ENCODE measurements at regions not wholly inside any gene's neighbourhood (a gene's known extent, or its start where the extent isn't known, plus 50 kb on each side); places are given as distances from the start of the nearest gene placed in this dataset.

DNA sequence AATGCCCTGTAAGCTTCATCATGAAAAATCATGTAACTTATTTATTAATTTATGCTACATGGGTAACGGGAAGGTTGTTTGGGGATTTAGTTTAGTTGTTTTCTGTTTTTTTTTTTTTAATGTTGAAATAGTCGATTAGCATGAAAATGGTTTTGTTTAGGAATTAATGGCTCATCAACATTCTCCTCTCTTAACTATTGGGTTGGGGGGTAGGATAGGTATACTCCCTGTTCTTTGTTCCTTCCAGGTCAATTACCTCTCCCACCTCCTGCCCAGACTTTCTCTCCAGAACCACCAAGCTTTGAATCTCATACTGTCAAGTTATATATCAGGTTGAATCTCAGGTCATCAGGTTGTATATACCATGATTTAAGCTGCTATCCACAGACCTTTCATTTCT is 568.7 kb upstream of the DSEL start:
- Histone ChIP-seq H3K36me3 (ENCODE audit: insufficient read depth, low read length) (no peaks in the 10 kb centered on the region), H3K27ac (ENCODE audit: low read depth, low read length) (no peak overlapping the region), H3K4me1 (ENCODE audit: insufficient read depth, low read length) (no peaks in the 10 kb centered on the region), H3K9me3 (ENCODE audit: control insufficient read depth in 1 of 2, low read length in 2 of 2) (no peaks in the 10 kb centered on the region), H3K4me3 (ENCODE audit: low read length in 2 of 2) (no peak overlapping the region), H3K27me3 (ENCODE audit: insufficient read depth, low read length) (no peaks in the 10 kb centered on the region)
- intact Hi-C loops (cut with micrococcal nuclease): no loop called here
- Mint-ChIP-seq H3K27ac (no peak overlapping the region), H3K36me3 (no peaks in the 10 kb centered on the region), H3K4me1 (no peaks in the 10 kb centered on the region), H3K27me3 (no peaks in the 10 kb centered on the region), H3K4me3 (no peak overlapping the region), H3K9me3 (no peaks in the 10 kb centered on the region)
- ChIA-PET CTCF (ENCODE audit: partially characterized antibody) (no interaction called here), POLR2A (ENCODE audit: partially characterized antibody) (no interaction called here)
- no peak for DNase-seq

DNA sequence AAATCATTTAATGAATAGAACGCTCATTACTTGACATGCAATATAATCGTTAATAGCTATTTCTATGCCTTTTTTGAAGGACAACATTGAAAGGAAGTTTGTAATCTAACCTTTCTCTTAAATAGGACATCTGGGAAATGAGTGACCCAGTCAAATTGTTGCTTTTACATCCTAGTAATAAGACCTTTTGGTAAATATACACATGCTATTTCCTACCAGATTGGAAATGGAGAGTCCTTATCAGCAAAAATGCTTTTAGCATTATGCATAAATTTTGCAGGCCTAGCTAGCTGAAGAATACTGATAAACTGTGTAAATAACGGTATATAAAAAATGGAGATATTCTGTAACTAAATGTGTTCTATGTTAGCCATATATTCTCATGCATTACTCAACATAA is 567.3 kb upstream of the DSEL start:
- no peaks in the 10 kb centered on the region for H3K27me3 Mint-ChIP-seq
- H3K36me3 ChIP-seq (ENCODE audit: insufficient read depth, low read length): no peaks in the 10 kb centered on the region
- CTCF ChIA-PET (ENCODE audit: partially characterized antibody): no interaction called here
- H3K36me3 Mint-ChIP-seq: no peaks in the 10 kb centered on the region
- no peak for DNase-seq
- H3K4me1 Mint-ChIP-seq: no peaks in the 10 kb centered on the region
- no peaks in the 10 kb centered on the region for H3K4me1 ChIP-seq (ENCODE audit: insufficient read depth, low read length)
- no peak overlapping the region for H3K27ac ChIP-seq (ENCODE audit: low read depth, low read length)
- H3K9me3 ChIP-seq (ENCODE audit: control insufficient read depth in 1 of 2, low read length in 2 of 2): no peaks in the 10 kb centered on the region
- POLR2A ChIA-PET (ENCODE audit: partially characterized antibody): no interaction called here
- no peak overlapping the region for H3K4me3 Mint-ChIP-seq
- no peak overlapping the region for H3K4me3 ChIP-seq (ENCODE audit: low read length in 2 of 2)
- no peaks in the 10 kb centered on the region for H3K9me3 Mint-ChIP-seq
- intact Hi-C loops (cut with micrococcal nuclease): loop anchor here (5.0 kb wide), 1 partner anchor 51 kb away; no protein-coding TSS in a partner anchor
- H3K27me3 ChIP-seq (ENCODE audit: insufficient read depth, low read length): no peaks in the 10 kb centered on the region
- H3K27ac Mint-ChIP-seq: no peak overlapping the region

DNA sequence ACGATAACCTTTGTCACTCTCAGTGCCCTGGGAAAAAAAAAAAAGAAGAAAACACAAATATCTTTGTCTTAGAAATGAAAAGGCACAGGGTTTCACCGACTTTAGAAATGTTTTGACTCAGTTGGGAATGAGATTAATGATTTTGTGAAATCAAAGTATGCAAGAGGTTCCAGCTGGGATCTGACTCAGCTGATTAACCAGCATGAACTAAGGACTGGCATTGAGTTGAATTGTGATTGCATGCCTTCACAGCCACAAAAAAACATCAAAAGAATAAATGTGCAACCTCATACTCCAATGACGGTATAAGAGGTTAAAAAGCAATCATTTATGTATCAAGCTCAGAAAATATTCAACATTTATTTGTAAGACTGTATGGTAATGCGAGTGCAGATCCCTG is 566.6 kb upstream of the DSEL start:
- H3K36me3 ChIP-seq (ENCODE audit: insufficient read depth, low read length): no peaks in the 10 kb centered on the region
- Mint-ChIP-seq H3K4me1 (no peaks in the 10 kb centered on the region), H3K27ac (no peak overlapping the region), H3K9me3 (peaks cover 0 to 1% (median 0%) of the 10 kb centered on the region in 8 donors), H3K36me3 (no peaks in the 10 kb centered on the region), H3K4me3 (no peak overlapping the region), H3K27me3 (no peaks in the 10 kb centered on the region)
- H3K9me3 ChIP-seq (ENCODE audit: control insufficient read depth in 1 of 2, low read length in 2 of 2): no peaks in the 10 kb centered on the region
- intact Hi-C loops (cut with micrococcal nuclease): loop anchor here (5.0 kb wide), 1 partner anchor 51 kb away; no protein-coding TSS in a partner anchor
- no peak for DNase-seq
- POLR2A ChIA-PET (ENCODE audit: partially characterized antibody): no interaction called here
- no peak overlapping the region for H3K27ac ChIP-seq (ENCODE audit: low read depth, low read length)
- H3K27me3 ChIP-seq (ENCODE audit: insufficient read depth, low read length): no peaks in the 10 kb centered on the region
- CTCF ChIA-PET (ENCODE audit: partially characterized antibody): no interaction called here
- no peak overlapping the region for H3K4me3 ChIP-seq (ENCODE audit: low read length in 2 of 2)
- H3K4me1 ChIP-seq (ENCODE audit: insufficient read depth, low read length): no peaks in the 10 kb centered on the region

DNA sequence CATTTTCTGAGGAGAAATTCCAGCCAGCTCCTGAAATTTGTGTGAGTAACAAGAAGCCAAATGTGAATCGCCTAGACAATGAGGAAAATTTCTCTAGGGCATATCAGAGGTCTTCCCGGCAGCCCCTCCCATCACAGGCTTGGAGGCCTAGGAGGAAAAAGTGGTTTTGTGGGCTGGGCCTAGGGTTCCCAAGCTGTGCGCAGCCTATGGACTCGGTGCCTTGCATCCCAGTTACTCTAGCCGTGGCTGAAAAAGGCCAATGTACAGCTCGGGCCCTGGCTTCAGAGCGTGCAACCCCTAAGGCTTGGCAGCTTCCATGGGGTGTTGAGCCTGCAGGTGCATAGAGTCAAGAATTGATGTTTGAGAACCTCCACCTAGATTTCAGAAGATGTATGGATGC is 556.2 kb upstream of the DSEL start:
- Mint-ChIP-seq H3K4me3 (no peak overlapping the region), H3K36me3 (no peaks in the 10 kb centered on the region), H3K9me3 (peaks cover 0 to 8% (median 2%) of the 10 kb centered on the region in 8 donors), H3K27me3 (no peaks in the 10 kb centered on the region), H3K27ac (no peak overlapping the region), H3K4me1 (no peaks in the 10 kb centered on the region)
- H3K36me3 ChIP-seq (ENCODE audit: insufficient read depth, low read length): no peaks in the 10 kb centered on the region
- H3K27ac ChIP-seq (ENCODE audit: low read depth, low read length): no peak overlapping the region
- intact Hi-C loops (cut with micrococcal nuclease): no loop called here
- H3K4me1 ChIP-seq (ENCODE audit: insufficient read depth, low read length): no peaks in the 10 kb centered on the region
- no peak for DNase-seq
- ChIA-PET POLR2A (ENCODE audit: partially characterized antibody) (no interaction called here), CTCF (ENCODE audit: partially characterized antibody) (no interaction called here)
- no peaks in the 10 kb centered on the region for H3K27me3 ChIP-seq (ENCODE audit: insufficient read depth, low read length)
- no peaks in the 10 kb centered on the region for H3K9me3 ChIP-seq (ENCODE audit: control insufficient read depth in 1 of 2, low read length in 2 of 2)
- H3K4me3 ChIP-seq (ENCODE audit: low read length in 2 of 2): no peak overlapping the region

DNA sequence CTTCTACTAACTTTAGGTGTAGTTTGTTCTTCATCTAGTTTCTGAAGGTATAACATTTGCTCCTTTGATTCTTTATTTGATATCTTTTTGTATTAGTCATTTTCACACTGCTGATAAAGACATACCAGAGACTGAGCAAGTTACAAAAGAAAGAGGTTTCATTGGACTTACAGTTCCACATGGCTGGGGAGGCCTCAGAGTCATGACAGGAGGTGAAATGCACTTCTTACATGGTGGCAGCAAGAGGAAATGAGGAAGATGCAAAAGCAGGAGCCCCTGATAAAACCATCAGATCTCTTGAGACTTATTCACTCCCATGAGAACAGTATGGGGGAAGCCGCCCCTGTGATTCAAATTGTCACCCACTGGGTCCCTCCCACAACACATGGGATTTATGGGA is 544.4 kb upstream of the DSEL start:
- H3K4me3 ChIP-seq (ENCODE audit: low read length in 2 of 2): no peak overlapping the region
- Mint-ChIP-seq H3K4me3 (no peak overlapping the region), H3K4me1 (no peaks in the 10 kb centered on the region), H3K9me3 (peaks cover 0 to 6% (median 2%) of the 10 kb centered on the region in 8 donors), H3K27me3 (no peaks in the 10 kb centered on the region), H3K36me3 (no peaks in the 10 kb centered on the region), H3K27ac (no peak overlapping the region)
- H3K4me1 ChIP-seq (ENCODE audit: insufficient read depth, low read length): no peaks in the 10 kb centered on the region
- CTCF ChIA-PET (ENCODE audit: partially characterized antibody): no interaction called here
- no peaks in the 10 kb centered on the region for H3K36me3 ChIP-seq (ENCODE audit: insufficient read depth, low read length)
- no peak overlapping the region for H3K27ac ChIP-seq (ENCODE audit: low read depth, low read length)
- H3K9me3 ChIP-seq (ENCODE audit: control insufficient read depth in 1 of 2, low read length in 2 of 2): no peaks in the 10 kb centered on the region
- H3K27me3 ChIP-seq (ENCODE audit: insufficient read depth, low read length): no peaks in the 10 kb centered on the region
- intact Hi-C loops (cut with micrococcal nuclease): no loop called here
- POLR2A ChIA-PET (ENCODE audit: partially characterized antibody): no interaction called here
- no peak for DNase-seq

DNA sequence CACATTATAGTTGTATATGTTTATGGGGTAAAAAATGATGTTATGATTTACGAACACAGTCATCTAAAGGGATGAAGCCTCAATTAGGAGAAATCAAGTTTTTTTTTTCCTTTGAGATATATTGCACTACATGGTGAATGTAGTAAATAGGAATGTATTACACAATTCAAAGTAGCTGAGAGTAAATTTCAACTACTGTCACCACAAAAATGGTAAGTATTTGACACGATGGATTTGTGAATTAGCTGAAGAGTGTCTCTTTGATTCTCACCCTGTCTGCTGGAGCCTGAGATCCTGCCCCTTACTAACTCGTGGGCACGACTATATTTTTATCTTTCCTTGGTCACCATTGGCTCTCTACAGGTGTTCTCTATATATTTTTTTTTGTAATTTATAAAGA is 540.4 kb upstream of the DSEL start:
- CTCF ChIA-PET (ENCODE audit: partially characterized antibody): no interaction called here

DNA sequence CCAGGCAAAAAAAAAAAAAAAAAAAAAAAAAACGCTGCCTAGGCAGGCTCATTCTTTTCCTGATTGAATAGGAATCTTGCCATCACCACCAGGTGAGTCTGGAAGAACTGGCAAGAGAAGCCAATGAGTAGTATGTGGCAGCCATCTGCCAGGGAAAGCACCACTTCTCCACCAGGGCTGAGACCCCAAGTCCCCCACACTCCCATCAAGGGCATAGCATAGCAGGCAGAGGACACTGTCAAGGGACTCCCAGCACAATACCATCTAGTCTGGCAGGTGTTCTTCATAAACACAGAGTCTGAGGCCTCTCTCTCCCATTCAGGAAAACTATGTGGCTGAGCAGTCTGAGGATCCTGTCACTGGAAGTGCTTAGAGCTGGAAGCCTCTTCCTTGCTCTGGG is 538.1 kb upstream of the DSEL start:
- no peaks in the 10 kb centered on the region for H3K27me3 Mint-ChIP-seq
- Histone ChIP-seq H3K36me3 (ENCODE audit: insufficient read depth, low read length) (no peaks in the 10 kb centered on the region), H3K27me3 (ENCODE audit: insufficient read depth, low read length) (no peaks in the 10 kb centered on the region), H3K4me1 (ENCODE audit: insufficient read depth, low read length) (no peaks in the 10 kb centered on the region), H3K27ac (ENCODE audit: low read depth, low read length) (no peak overlapping the region), H3K9me3 (ENCODE audit: control insufficient read depth in 1 of 2, low read length in 2 of 2) (no peaks in the 10 kb centered on the region), H3K4me3 (ENCODE audit: low read length in 2 of 2) (no peak overlapping the region)
- no peak overlapping the region for H3K4me3 Mint-ChIP-seq
- H3K27ac Mint-ChIP-seq: no peak overlapping the region
- intact Hi-C loops (cut with micrococcal nuclease): no loop called here
- no peaks in the 10 kb centered on the region for H3K4me1 Mint-ChIP-seq
- H3K9me3 Mint-ChIP-seq: peaks cover 0 to 2% (median 0%) of the 10 kb centered on the region in 8 donors
- POLR2A ChIA-PET (ENCODE audit: partially characterized antibody): no interaction called here
- no peaks in the 10 kb centered on the region for H3K36me3 Mint-ChIP-seq
- DNase-seq: no peak
- CTCF ChIA-PET (ENCODE audit: partially characterized antibody): no interaction called here

More for the DNA sequence above, 540.4 kb upstream of the DSEL start:
- intact Hi-C loops (cut with micrococcal nuclease): no loop called here
- H3K4me3 ChIP-seq (ENCODE audit: low read length in 2 of 2): no peak overlapping the region
- DNase-seq: no peak
- H3K36me3 ChIP-seq (ENCODE audit: insufficient read depth, low read length): no peaks in the 10 kb centered on the region
- no peak overlapping the region for H3K27ac Mint-ChIP-seq
- no peak overlapping the region for H3K4me3 Mint-ChIP-seq
- no peaks in the 10 kb centered on the region for H3K4me1 Mint-ChIP-seq
- POLR2A ChIA-PET (ENCODE audit: partially characterized antibody): no interaction called here
- H3K27ac ChIP-seq (ENCODE audit: low read depth, low read length): no peak overlapping the region
- no peaks in the 10 kb centered on the region for H3K36me3 Mint-ChIP-seq
- H3K27me3 Mint-ChIP-seq: no peaks in the 10 kb centered on the region
- H3K9me3 Mint-ChIP-seq: peaks cover 0 to 2% (median 0%) of the 10 kb centered on the region in 8 donors
- no peaks in the 10 kb centered on the region for H3K27me3 ChIP-seq (ENCODE audit: insufficient read depth, low read length)
- H3K4me1 ChIP-seq (ENCODE audit: insufficient read depth, low read length): no peaks in the 10 kb centered on the region
- H3K9me3 ChIP-seq (ENCODE audit: control insufficient read depth in 1 of 2, low read length in 2 of 2): no peaks in the 10 kb centered on the region

DNA sequence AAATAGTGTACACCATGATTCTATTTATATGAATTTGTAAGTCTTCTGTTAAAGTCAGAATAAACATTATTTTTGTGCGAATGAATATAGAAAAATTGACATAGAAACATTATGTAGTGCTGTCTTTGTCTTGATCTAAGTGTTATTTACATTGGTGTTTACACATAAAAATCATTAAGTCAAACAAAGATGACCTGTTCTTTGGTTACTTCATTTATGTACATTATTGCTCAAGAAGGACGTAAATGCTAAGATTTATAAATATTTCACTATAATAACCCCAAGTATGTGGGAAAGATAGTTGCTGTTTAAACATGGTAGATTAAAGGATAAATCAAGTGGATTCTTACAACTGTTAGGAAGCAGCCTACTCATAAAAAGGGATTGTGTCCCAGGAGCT is 536.8 kb upstream of the DSEL start:
- Histone ChIP-seq H3K27me3 (ENCODE audit: insufficient read depth, low read length) (no peaks in the 10 kb centered on the region), H3K9me3 (ENCODE audit: control insufficient read depth in 1 of 2, low read length in 2 of 2) (no peaks in the 10 kb centered on the region), H3K4me3 (ENCODE audit: low read length in 2 of 2) (no peak overlapping the region), H3K27ac (ENCODE audit: low read depth, low read length) (no peak overlapping the region), H3K36me3 (ENCODE audit: insufficient read depth, low read length) (no peaks in the 10 kb centered on the region), H3K4me1 (ENCODE audit: insufficient read depth, low read length) (no peaks in the 10 kb centered on the region)
- H3K36me3 Mint-ChIP-seq: no peaks in the 10 kb centered on the region
- no peaks in the 10 kb centered on the region for H3K4me1 Mint-ChIP-seq
- H3K4me3 Mint-ChIP-seq: no peak overlapping the region
- H3K27me3 Mint-ChIP-seq: no peaks in the 10 kb centered on the region
- peaks cover 0 to 2% (median 0%) of the 10 kb centered on the region in 8 donors for H3K9me3 Mint-ChIP-seq
- DNase-seq: no peak
- no peak overlapping the region for H3K27ac Mint-ChIP-seq
- intact Hi-C loops (cut with micrococcal nuclease): no loop called here
- CTCF ChIA-PET (ENCODE audit: partially characterized antibody): no interaction called here
- POLR2A ChIA-PET (ENCODE audit: partially characterized antibody): no interaction called here

All from CD4-positive, alpha-beta memory T cell (primary cell).